MCF 10A (cell line): ENCODE measurements at regions not wholly inside any gene's neighbourhood (a gene's known extent, or its start where the extent isn't known, plus 50 kb on each side); places are given as distances from the start of the nearest gene placed in this dataset.

Source experiments
- BruUV-seq: library from RNA; stranded (reverse); fragments of 400-500 nt; replicated peaks from 2 replicates; lab custom pipeline; 2021; lab: Mats Ljungman, UMichigan
- CTCF ChIA-PET: fragments of 300-600 bp; sonication (Branson Sonifier 250); formaldehyde crosslinking; extraction: SDS; loops from one replicate; lab custom pipeline; 2021; ENCODE audit warnings: antibody characterized with exemption, inconsistent platforms; lab: Yijun Ruan, JAX
- POLR2A ChIA-PET: fragments of 300-600, 350-650 bp; sonication (Branson Sonifier 250); formaldehyde crosslinking; extraction: SDS; loops from one replicate; lab custom pipeline; 2020; ENCODE audit warnings: antibody characterized with exemption, inconsistent platforms; lab: Yijun Ruan, JAX
- DNase-seq: peaks from one replicate; pipeline ENCODE4 v3.0.0-alpha.2; 2018; ENCODE audit not compliant: unreplicated experiment
- H3K27ac Mint-ChIP-seq: one replicate; pipeline ENCODE4 v1.8.0; 2022; ENCODE audit warnings: mild to moderate bottlenecking, low read depth, mixed read lengths; ENCODE audit not compliant: unreplicated experiment
- H3K27me3 Mint-ChIP-seq: one replicate; pipeline ENCODE4 v1.8.0; 2022; ENCODE audit warnings: mixed read lengths; ENCODE audit not compliant: insufficient read depth, unreplicated experiment
- H3K36me3 Mint-ChIP-seq: one replicate; pipeline ENCODE4 v1.8.0; 2022; ENCODE audit warnings: mild to moderate bottlenecking, moderate library complexity, mixed read lengths; ENCODE audit not compliant: insufficient read depth, unreplicated experiment
- H3K4me1 Mint-ChIP-seq: one replicate; pipeline ENCODE4 v1.8.0; 2022; ENCODE audit warnings: mixed read lengths; ENCODE audit not compliant: insufficient read depth, unreplicated experiment
- H3K4me3 Mint-ChIP-seq: one replicate; pipeline ENCODE4 v1.8.0; 2022; ENCODE audit warnings: mild to moderate bottlenecking, moderate library complexity, mixed read lengths; ENCODE audit not compliant: unreplicated experiment
- H3K9me3 Mint-ChIP-seq: one replicate; pipeline ENCODE4 v1.8.0; 2022; ENCODE audit warnings: mixed read lengths; ENCODE audit not compliant: unreplicated experiment
- intact Hi-C: fragments of 100-400 bp; cut with micrococcal nuclease; formaldehyde crosslinking; loops from 2 replicates; pipeline ENCODE4 v1.14.1; 2022
- TF ChIP-seq, protein P1 (sequence below): fragments of 200-600 bp; IDR thresholded peaks from one replicate; pipeline ENCODE4 v1.8.0; 2022; ENCODE audit warnings: antibody characterized with exemption, mild to moderate bottlenecking; ENCODE audit not compliant: unreplicated experiment

DNA sequence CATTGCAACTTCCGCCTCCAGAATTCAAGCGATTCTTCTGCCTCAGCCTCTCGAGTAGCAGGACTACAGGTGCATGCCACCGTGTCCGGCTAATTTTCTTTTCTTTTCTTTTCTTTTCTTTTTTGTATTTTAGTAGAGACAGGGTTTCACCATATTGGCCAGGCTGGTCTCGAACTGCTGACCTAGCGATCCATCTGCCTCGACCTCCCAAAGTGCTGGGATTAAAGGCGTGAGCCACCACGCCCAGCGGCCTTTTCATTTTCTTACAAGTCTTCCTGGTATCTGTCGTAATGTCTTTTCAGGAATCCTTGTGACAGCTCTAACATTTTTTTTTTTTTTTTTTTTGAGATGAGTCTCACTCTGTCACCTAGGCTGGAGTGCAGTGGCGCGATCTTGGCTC is 66.4 kb upstream of the EDAR start:
- peaks cover 18% of the 10 kb centered on the region for H3K27me3 Mint-ChIP-seq
- H3K4me1 Mint-ChIP-seq: no peaks in the 10 kb centered on the region
- BruUV-seq: no TSS peak
- intact Hi-C loops: no loop called here
- POLR2A ChIA-PET: interaction anchor here (0.7 kb wide), 1 partner anchor 484 kb away, joined by 3 read pairs; no protein-coding TSS in a partner anchor
- TF ChIP-seq, protein P1, sequence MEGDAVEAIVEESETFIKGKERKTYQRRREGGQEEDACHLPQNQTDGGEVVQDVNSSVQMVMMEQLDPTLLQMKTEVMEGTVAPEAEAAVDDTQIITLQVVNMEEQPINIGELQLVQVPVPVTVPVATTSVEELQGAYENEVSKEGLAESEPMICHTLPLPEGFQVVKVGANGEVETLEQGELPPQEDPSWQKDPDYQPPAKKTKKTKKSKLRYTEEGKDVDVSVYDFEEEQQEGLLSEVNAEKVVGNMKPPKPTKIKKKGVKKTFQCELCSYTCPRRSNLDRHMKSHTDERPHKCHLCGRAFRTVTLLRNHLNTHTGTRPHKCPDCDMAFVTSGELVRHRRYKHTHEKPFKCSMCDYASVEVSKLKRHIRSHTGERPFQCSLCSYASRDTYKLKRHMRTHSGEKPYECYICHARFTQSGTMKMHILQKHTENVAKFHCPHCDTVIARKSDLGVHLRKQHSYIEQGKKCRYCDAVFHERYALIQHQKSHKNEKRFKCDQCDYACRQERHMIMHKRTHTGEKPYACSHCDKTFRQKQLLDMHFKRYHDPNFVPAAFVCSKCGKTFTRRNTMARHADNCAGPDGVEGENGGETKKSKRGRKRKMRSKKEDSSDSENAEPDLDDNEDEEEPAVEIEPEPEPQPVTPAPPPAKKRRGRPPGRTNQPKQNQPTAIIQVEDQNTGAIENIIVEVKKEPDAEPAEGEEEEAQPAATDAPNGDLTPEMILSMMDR: no peak
- CTCF ChIA-PET: no interaction called here
- no peak for DNase-seq
- H3K9me3 Mint-ChIP-seq: no peaks in the 10 kb centered on the region
- no peak overlapping the region for H3K4me3 Mint-ChIP-seq
- H3K36me3 Mint-ChIP-seq: no peaks in the 10 kb centered on the region
- no peak overlapping the region for H3K27ac Mint-ChIP-seq

GRCh38 chr2:109054865-109055264 is 65.8 kb upstream of the EDAR start:
- peaks cover 18% of the 10 kb centered on the region for H3K27me3 Mint-ChIP-seq
- no peaks in the 10 kb centered on the region for H3K36me3 Mint-ChIP-seq
- DNase-seq: peak; percentile 16

DNA sequence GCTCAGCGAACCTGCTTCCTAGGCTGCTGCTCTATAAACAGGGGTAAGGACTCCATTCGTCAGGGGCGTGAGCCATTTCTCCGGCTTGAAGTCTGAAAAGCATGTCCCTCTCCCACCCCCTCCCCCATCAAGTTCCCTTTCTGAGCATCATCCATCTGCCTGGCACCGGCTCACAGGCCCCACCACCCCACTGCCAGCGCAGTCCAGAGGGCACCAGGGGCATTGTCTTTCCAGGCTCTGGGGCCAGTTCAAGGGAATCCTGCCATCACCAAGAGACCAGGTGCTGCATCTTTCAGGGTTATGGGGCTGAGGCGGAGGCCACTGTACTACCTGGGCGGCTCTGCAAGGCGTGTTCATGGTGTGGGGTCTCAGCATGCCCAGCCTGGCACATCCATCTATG is 64.7 kb upstream of the EDAR start:
- CTCF ChIA-PET: no interaction called here
- no peak overlapping the region for H3K4me3 Mint-ChIP-seq
- no peaks in the 10 kb centered on the region for H3K36me3 Mint-ChIP-seq
- intact Hi-C loops: no loop called here
- no peaks in the 10 kb centered on the region for H3K4me1 Mint-ChIP-seq
- TF ChIP-seq, protein P1: no peak
- H3K27ac Mint-ChIP-seq: no peak overlapping the region
- no peaks in the 10 kb centered on the region for H3K9me3 Mint-ChIP-seq
- POLR2A ChIA-PET: interaction anchor here (1.1 kb wide), 1 partner anchor 8 kb away, joined by 4 read pairs; no protein-coding TSS in a partner anchor
- DNase-seq: no peak
- no TSS peak for BruUV-seq
- peaks cover 18% of the 10 kb centered on the region for H3K27me3 Mint-ChIP-seq

More at GRCh38 chr2:109054865-109055264, 65.8 kb upstream of the EDAR start:
- CTCF ChIA-PET: no interaction called here
- H3K9me3 Mint-ChIP-seq: no peaks in the 10 kb centered on the region
- H3K27ac Mint-ChIP-seq: no peak overlapping the region
- TF ChIP-seq, protein P1: no peak
- no peak overlapping the region for H3K4me3 Mint-ChIP-seq
- intact Hi-C loops: no loop called here
- BruUV-seq: no TSS peak
- no peaks in the 10 kb centered on the region for H3K4me1 Mint-ChIP-seq
- POLR2A ChIA-PET: interaction anchor here (0.7 to 1.1 kb wide), 3 partner anchors 9 to 485 kb away, joined by 3 to 4 read pairs (median 4); no protein-coding TSS in a partner anchor

DNA sequence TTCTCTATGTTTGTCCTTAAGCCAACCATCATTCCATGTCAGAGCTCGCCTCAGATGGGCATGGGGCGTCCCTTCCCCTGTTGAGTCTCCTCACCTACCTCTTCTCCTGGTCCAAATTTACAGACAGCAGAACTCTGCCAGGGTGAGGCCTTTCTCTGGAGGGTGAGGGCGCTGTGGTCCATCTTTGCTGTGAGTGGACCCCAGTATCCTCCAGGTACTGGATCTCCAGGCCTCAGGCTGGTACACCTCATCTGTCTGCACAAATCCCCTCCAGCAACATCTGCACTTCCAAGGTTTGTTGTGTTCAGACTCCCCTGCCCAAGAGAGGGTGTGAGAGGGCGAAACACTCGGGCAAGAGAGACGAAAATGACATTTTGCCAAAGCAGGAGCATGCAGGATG is 63.9 kb upstream of the EDAR start:
- H3K4me3 Mint-ChIP-seq: no peak overlapping the region
- H3K27me3 Mint-ChIP-seq: peaks cover 18% of the 10 kb centered on the region
- H3K4me1 Mint-ChIP-seq: no peaks in the 10 kb centered on the region
- intact Hi-C loops: no loop called here
- no peaks in the 10 kb centered on the region for H3K36me3 Mint-ChIP-seq
- DNase-seq: no peak
- H3K27ac Mint-ChIP-seq: no peak overlapping the region
- H3K9me3 Mint-ChIP-seq: no peaks in the 10 kb centered on the region
- POLR2A ChIA-PET: no interaction called here
- TF ChIP-seq, protein P1: no peak
- no TSS peak for BruUV-seq
- CTCF ChIA-PET: interaction anchor here (0.6 kb wide), 1 partner anchor 1121 kb away, joined by 3 read pairs; no protein-coding TSS in a partner anchor
